NCI-H2107 treated with DMSO at 0.1 percent for 48 hours (cell line): ENCODE measurements at regions not wholly inside any gene's neighbourhood (a gene's known extent, or its start where the extent isn't known, plus 50 kb on each side); places are given as distances from the start of the nearest gene placed in this dataset.

Experiments
- DNase-seq: peaks from one replicate; lab custom pipeline; 2025; ENCODE audit not compliant: unreplicated experiment; lab: John Stamatoyannopoulos, UW

- DNase-seq = no peak
Measured at GRCh38 chr19:33946535-33947264, 150.0 kb downstream of the KCTD15 start.

GRCh38 chr19:33947265-33947964 lies 150.7 kb downstream of the KCTD15 start:
- DNase-seq = no peak

- DNase-seq = no peak
Measured at GRCh38 chr19:33948651-33949335, 152.1 kb downstream of the KCTD15 start.

GRCh38 chr19:33950091-33950750 lies 153.6 kb downstream of the KCTD15 start:
- no peak for DNase-seq

- no peak for DNase-seq
Measured at GRCh38 chr19:33953023-33953422, 156.4 kb downstream of the KCTD15 start.

- DNase-seq = no peak
Measured at GRCh38 chr19:33953592-33953991, 156.9 kb downstream of the KCTD15 start.

- DNase-seq = no peak
Measured at GRCh38 chr19:33954686-33955085, 158.0 kb downstream of the KCTD15 start.

GRCh38 chr19:33956941-33957340 lies 160.3 kb downstream of the KCTD15 start:
- no peak for DNase-seq

- no peak for DNase-seq
Measured at GRCh38 chr19:33957804-33958203, 161.1 kb downstream of the KCTD15 start.

GRCh38 chr19:33960566-33960965 lies 163.9 kb downstream of the KCTD15 start:
- DNase-seq = no peak

- DNase-seq = no peak
Measured at GRCh38 chr19:33962161-33962560, 165.5 kb downstream of the KCTD15 start.

GRCh38 chr19:33963514-33963913 lies 166.8 kb downstream of the KCTD15 start:
- DNase-seq = no peak

- DNase-seq = no peak
Measured at GRCh38 chr19:33971073-33971472, 174.4 kb downstream of the KCTD15 start.

GRCh38 chr19:33977756-33978685 lies 181.4 kb downstream of the KCTD15 start:
- DNase-seq = no peak

GRCh38 chr19:33982706-33983105 lies 186.0 kb downstream of the KCTD15 start:
- no peak for DNase-seq

- no peak for DNase-seq
Measured at GRCh38 chr19:33988601-33989000, 183.7 kb upstream of the LSM14A start.

GRCh38 chr19:33997690-33998089 lies 174.6 kb upstream of the LSM14A start:
- no peak for DNase-seq

- DNase-seq = no peak
Measured at GRCh38 chr19:33998302-33998701, 174.0 kb upstream of the LSM14A start.

- DNase-seq = no peak
Measured at GRCh38 chr19:33998739-33999345, 173.5 kb upstream of the LSM14A start.

- no peak for DNase-seq
Measured at GRCh38 chr19:34017024-34017423, 155.3 kb upstream of the LSM14A start.
